Endothelial cell of umbilical vein (primary cell): ENCODE measurements at regions not wholly inside any gene's neighbourhood (a gene's known extent, or its start where the extent isn't known, plus 50 kb on each side); places are given as distances from the start of the nearest gene placed in this dataset.

Experiments
- BruUV-seq: library from RNA; stranded (reverse); fragments of 400-500 nt; replicated peaks from 2 replicates; lab custom pipeline; 2021; lab: Mats Ljungman, UMichigan
- CTCF ChIA-PET: fragments of 300-600, 350-600 bp; sonication (Branson Sonifier 250); formaldehyde crosslinking; loops from one replicate; lab custom pipeline; 2021; ENCODE audit warnings: antibody characterized with exemption, inconsistent platforms; lab: Charles Lee
- POLR2A ChIA-PET: fragments of 300-600, 350-600 bp; sonication (Branson Sonifier 250); formaldehyde crosslinking; loops from one replicate; lab custom pipeline; 2021; ENCODE audit warnings: antibody characterized with exemption, inconsistent platforms; lab: Charles Lee
- DNase-seq: peaks from one replicate; pipeline ENCODE4 v3.0.0-alpha.2; 2011; ENCODE audit warnings: low read depth, low spot score
- FAIRE-seq: peaks from 2 replicates; lab custom pipeline; 2011; peaks lifted over from hg19 to GRCh38; lab: Jason Lieb, UNC
- H2AFZ ChIP-seq: 2 replicates; pipeline ENCODE4 v1.6.0; 2012; ENCODE audit warnings: low read depth, low read length, control low read depth, inconsistent platforms
- H3K27ac ChIP-seq: 2 replicates; pipeline ENCODE4 v1.5.1; 2011; ENCODE audit warnings: low read depth, mild to moderate bottlenecking, control low read depth, low read length, moderate library complexity; ENCODE audit not compliant: insufficient read depth
- H3K27me3 ChIP-seq, 2 experiments: 2 replicates each; pipeline versions ENCODE4 v1.6.0 to v1.6.1; 2011; ENCODE audit warnings: low read length in 2 of 2, mixed read lengths in 1 of 2; ENCODE audit not compliant: control insufficient read depth in 2 of 2, insufficient read depth in 2 of 2
- H3K36me3 ChIP-seq, 2 experiments: 2 replicates in 1 of 2; 3 replicates in 1 of 2; pipeline ENCODE4 v1.5.1; 2011; ENCODE audit warnings: low read length in 2 of 2, mild to moderate bottlenecking in 1 of 2, moderate library complexity in 1 of 2; ENCODE audit not compliant: control insufficient read depth in 2 of 2, insufficient read depth in 2 of 2; ENCODE audit errors: extremely low read depth in 1 of 2
- H3K4me1 ChIP-seq: 3 replicates; pipeline ENCODE4 v1.5.1; 2011; ENCODE audit warnings: mild to moderate bottlenecking, low read length; ENCODE audit not compliant: control insufficient read depth, insufficient read depth; ENCODE audit errors: extremely low read depth
- H3K4me2 ChIP-seq: 2 replicates; pipeline ENCODE4 v1.6.1; 2011; ENCODE audit warnings: low read length, control low read depth, mixed read lengths; ENCODE audit not compliant: insufficient read depth
- H3K4me3 ChIP-seq, 3 experiments: fragments of 200-600 bp in 1 of 3; sonication (generic), shearing (Covaris generic) in 1 of 3; replicated peaks in 1 of 3; 2 replicates each; pipeline ENCODE4 v1.5.1; 2011 to 2016; ENCODE audit warnings: control low read depth in 3 of 3, low read length in 3 of 3, mild to moderate bottlenecking in 2 of 3, inconsistent platforms in 1 of 3, low read depth in 1 of 3, moderate library complexity in 1 of 3; ENCODE audit not compliant: insufficient read depth in 1 of 3
- H3K79me2 ChIP-seq: 2 replicates; pipeline ENCODE4 v1.6.0; 2012; ENCODE audit warnings: low read length, inconsistent platforms; ENCODE audit not compliant: control insufficient read depth, insufficient read depth
- H3K9ac ChIP-seq: replicated peaks from 2 replicates; pipeline ENCODE3; 2011; ENCODE audit warnings: low read length, control low read depth; ENCODE audit not compliant: insufficient read depth; ENCODE audit errors: extremely low read depth
- H3K9me1 ChIP-seq: replicated peaks from 3 replicates; pipeline ENCODE4 v1.6.0; 2011; ENCODE audit warnings: mild to moderate bottlenecking, low read length; ENCODE audit not compliant: control insufficient read depth, insufficient read depth; ENCODE audit errors: extremely low read depth
- H3K9me3 ChIP-seq: replicated peaks from 2 replicates; pipeline ENCODE4 v1.5.1; 2012; ENCODE audit warnings: low read length, inconsistent platforms; ENCODE audit not compliant: control insufficient read depth, insufficient read depth
- H4K20me1 ChIP-seq: replicated peaks from 2 replicates; pipeline ENCODE3; 2011; ENCODE audit warnings: mild to moderate bottlenecking, low read length; ENCODE audit not compliant: control insufficient read depth, insufficient read depth; ENCODE audit errors: extremely low read depth
- CTCF ChIP-seq, 2 donors: IDR thresholded peaks; 1 replicate in 1 of 2; 2 replicates in 1 of 2; pipeline ENCODE4 v1.5.1; 2011; ENCODE audit warnings: low read length in 2 of 2, mild to moderate bottlenecking in 2 of 2, moderate library complexity in 2 of 2, control low read depth in 1 of 2, inconsistent platforms in 1 of 2, low read depth in 1 of 2; ENCODE audit not compliant: insufficient read depth in 1 of 2; ENCODE audit errors: extremely low read depth in 1 of 2
- EZH2 ChIP-seq: IDR thresholded peaks from 2 replicates; pipeline ENCODE4 v1.6.1; 2012; ENCODE audit warnings: borderline replicate concordance, low read depth, mild to moderate bottlenecking, moderate library complexity, low read length, inconsistent platforms; ENCODE audit not compliant: severe bottlenecking
- FOS ChIP-seq: IDR thresholded peaks from 2 replicates; pipeline ENCODE4 v1.6.1; 2011; ENCODE audit warnings: mild to moderate bottlenecking, low read length, moderate library complexity, borderline replicate concordance; ENCODE audit not compliant: insufficient read depth
- GATA2 ChIP-seq: IDR thresholded peaks from 2 replicates; pipeline ENCODE4 v1.7.0; 2011; ENCODE audit warnings: low read depth, mild to moderate bottlenecking, moderate library complexity, mixed read lengths, low read length; ENCODE audit not compliant: insufficient read length, insufficient read depth
- JUN ChIP-seq: IDR thresholded peaks from 2 replicates; pipeline ENCODE4 v1.6.1; 2011; ENCODE audit warnings: borderline replicate concordance, low read depth; ENCODE audit not compliant: insufficient read length, insufficient read depth
- MAX ChIP-seq: IDR thresholded peaks from 2 replicates; pipeline ENCODE4 v1.6.1; 2011; ENCODE audit not compliant: insufficient read depth, insufficient read length
- MYC ChIP-seq: IDR thresholded peaks from one replicate; pipeline ENCODE4 v1.6.1; 2011; ENCODE audit warnings: mild to moderate bottlenecking, low read depth, low read length
- POLR2A ChIP-seq: IDR thresholded peaks from 2 replicates; pipeline ENCODE4 v1.6.1; 2012; ENCODE audit warnings: low read depth, mild to moderate bottlenecking, control low read depth, low read length
- POLR2AphosphoS5 ChIP-seq: IDR thresholded peaks from 2 replicates; pipeline ENCODE4 v1.6.1; 2012; ENCODE audit warnings: low read depth, mild to moderate bottlenecking, control low read depth, low read length, moderate library complexity; ENCODE audit not compliant: insufficient read depth
- dilution Hi-C: fragments of 300-500 bp; cut with MboI; formaldehyde crosslinking; loops from one replicate; pipeline ENCODE4 v1.15.0; 2019; ENCODE audit warnings: low sequenced_read_pairs; ENCODE audit not compliant: extremely low pct_ligation_motif_present
- intact Hi-C: fragments of 100-400 bp; cut with micrococcal nuclease; formaldehyde crosslinking; loops from one replicate; pipeline ENCODE4 v1.10.0; 2022

GRCh38 chr3:63050548-63051177 lies 175.4 kb upstream of the CADPS start:
- Histone ChIP-seq H3K27ac (no peak overlapping the region), H3K4me2 (no peak overlapping the region), H3K9me1 (no peaks in the 10 kb centered on the region), H3K36me3 (no peaks in the 10 kb centered on the region), H3K4me1 (no peaks in the 10 kb centered on the region), H3K27me3 (no peaks in the 10 kb centered on the region), H3K79me2 (no peaks in the 10 kb centered on the region), H3K9ac (no peak overlapping the region), H3K9me3 (no peaks in the 10 kb centered on the region), H4K20me1 (no peaks in the 10 kb centered on the region), H3K4me3 (no peak overlapping the region), H2AFZ (no peak overlapping the region)
- dilution Hi-C loops (no loop called here), intact Hi-C loops (no loop called here)
- ChIA-PET POLR2A (no interaction called here), CTCF (no interaction called here)
- no peak for TF ChIP-seq MAX
- TF ChIP-seq MYC: no peak
- TF ChIP-seq GATA2: no peak
- no peak for TF ChIP-seq EZH2
- TF ChIP-seq JUN: no peak
- no peak for TF ChIP-seq POLR2AphosphoS5
- TF ChIP-seq CTCF (IDR thresholded peaks at IDR 0.05; ENCODE audit: extremely low read depth in 1 of 2, insufficient read depth in 1 of 2, low read depth in 1 of 2, low read length in 2 of 2): no peak
- TF ChIP-seq POLR2A: no peak
- no peak for TF ChIP-seq FOS
- no peak for FAIRE-seq
- DNase-seq: no peak
- no TSS peak for BruUV-seq
